GM18505 (cell line): ENCODE measurements at regions not wholly inside any gene's neighbourhood (a gene's known extent, or its start where the extent isn't known, plus 50 kb on each side); places are given as distances from the start of the nearest gene placed in this dataset.
A peak's percentile ranks its signal among the peaks of the same experiment; 100 is the strongest.
"Not testable (repeated sequence)": the region's sequence is repeated elsewhere in the genome, so short reads cannot be mapped to it uniquely, and the experiment has no call there.

Experiments used
- ATAC-seq: cut with Tn5 transposase; IDR thresholded peaks from one replicate; pipeline ENCODE4 v1.9.1; 2021; ENCODE audit not compliant: unreplicated experiment
- POLR2A ChIP-seq: IDR thresholded peaks from 4 replicates; pipeline ENCODE4 v1.6.1; 2011; ENCODE audit warnings: borderline replicate concordance; ENCODE audit not compliant: insufficient read depth, insufficient read length; ENCODE audit errors: extremely low read depth

DNA sequence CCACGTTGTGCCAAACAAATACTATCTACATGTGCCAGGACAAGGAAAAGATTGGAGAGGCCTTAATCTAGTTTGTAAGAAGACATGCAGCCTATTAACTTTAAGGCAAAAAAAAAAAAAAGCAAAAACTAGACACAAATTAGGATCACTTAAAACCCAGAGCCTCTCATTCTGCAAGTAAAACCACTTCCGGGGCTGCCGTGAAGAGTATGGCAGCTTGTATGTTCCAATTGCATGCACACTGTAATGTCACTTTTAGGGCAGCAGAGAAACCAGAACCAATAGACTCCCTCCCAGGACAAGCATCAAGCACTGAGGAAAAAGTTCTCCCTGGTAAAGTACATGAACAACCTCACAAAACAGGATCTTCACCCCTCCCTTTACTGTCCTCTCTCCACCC is 70.6 kb downstream of the RSL24D1 start:
- no peak for ATAC-seq
- no peak for TF ChIP-seq POLR2A

DNA sequence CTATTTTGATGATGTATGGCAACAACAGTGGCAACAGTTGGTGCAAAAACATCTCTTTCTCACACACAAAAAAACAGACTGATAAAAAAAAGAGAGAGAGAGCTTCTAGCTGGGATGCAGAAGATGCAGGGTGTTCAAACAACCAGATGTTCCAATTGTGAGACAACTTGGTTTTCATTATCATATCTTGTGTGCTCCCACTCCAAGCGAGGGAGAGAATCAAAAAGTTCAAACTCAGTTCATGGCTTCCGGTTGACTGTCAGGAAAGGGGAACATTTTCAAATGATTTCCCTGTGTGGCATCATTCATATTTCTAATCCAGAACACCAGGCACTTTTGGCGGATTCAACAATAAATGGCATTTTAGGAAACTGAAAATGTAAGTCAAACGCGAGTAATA is 72.1 kb downstream of the RSL24D1 start:
- no peak for ATAC-seq
- no peak for TF ChIP-seq POLR2A

DNA sequence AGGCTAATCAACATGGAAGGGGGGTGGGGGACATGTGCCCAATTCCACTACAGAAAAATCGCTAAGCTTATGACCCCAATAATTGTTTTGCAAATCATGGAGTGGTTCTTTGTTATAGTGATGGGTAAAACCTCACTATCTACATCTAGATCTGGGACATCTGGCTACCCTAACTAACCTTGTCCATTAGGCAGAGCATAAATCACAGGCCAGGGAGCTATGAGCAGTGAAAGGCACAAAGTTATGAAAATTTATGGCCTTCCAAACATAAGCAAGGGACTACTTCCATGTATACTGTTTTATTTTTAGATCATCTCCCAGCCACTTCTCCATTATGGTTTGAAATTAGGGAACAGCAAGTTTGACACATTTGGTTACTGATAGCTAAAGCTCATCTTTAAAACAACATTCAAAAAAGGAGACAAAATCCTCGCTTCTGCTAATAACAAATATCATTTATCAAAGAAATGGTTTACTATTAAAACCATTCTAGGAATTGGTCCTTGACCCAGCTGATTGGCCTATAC is 78.3 kb downstream of the RSL24D1 start:
- TF ChIP-seq POLR2A, result no peak
- ATAC-seq, result no peak

DNA sequence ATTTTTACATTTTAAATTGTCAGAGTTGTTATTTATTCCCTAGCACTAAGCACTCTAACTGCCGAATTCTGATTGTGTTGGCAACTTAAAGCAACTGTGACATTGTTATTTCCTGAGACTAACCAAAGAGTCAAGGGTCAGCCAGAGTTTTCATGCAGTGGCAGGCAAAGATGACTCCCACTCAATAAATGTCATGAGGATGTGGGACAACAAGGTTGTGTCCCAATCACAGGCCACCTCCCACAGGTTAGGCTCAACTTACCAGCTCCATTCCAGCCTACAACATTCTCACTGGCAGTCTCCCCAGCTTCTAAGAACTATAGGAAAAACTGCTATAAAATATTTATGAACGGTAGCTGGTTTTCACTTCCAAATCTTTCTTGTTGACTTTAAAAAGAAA is 80.1 kb downstream of the RSL24D1 start:
- no peak for TF ChIP-seq POLR2A

DNA sequence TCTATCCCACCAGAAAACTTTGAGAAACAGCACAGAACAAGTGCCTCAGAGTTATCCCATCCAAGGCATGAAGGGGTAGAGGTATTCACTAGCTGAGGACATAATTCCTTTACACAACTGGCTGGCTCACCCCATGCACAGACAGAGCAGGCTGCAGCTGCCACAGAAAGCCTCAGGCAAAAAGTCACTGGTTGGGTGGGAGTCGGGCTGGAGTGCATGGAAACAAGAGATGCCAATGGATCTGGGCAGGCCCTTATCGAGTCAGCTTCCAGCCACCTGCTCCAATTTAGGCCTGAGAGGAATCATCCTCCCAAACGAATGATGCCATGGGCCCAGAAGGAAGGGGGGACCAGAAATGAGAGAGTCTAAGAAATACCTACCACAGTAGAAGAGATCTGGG is 83.0 kb downstream of the RSL24D1 start:
- no peak for ATAC-seq
- TF ChIP-seq POLR2A, result no peak

More for the DNA sequence above, 80.1 kb downstream of the RSL24D1 start:
- no peak for ATAC-seq

DNA sequence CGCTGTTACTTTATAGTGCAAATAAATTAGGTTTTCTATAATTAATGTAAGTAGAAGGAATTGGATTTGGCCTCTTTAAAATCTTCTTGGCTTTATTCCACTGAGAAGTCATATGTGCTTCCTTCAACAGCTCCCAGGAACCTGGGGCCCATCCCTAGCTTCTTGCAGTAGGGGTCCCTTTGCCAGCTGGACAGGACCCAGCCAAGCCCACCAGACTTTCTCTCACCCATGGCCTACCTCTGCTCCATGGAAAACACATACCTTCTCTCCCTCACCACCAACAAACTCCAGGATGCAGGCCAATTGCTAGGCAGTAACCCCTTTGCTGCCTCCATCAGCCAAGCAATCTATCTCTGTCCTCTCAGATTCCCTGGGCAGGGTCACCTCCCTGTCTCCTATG is 84.0 kb downstream of the RSL24D1 start:
- no peak for ATAC-seq

DNA sequence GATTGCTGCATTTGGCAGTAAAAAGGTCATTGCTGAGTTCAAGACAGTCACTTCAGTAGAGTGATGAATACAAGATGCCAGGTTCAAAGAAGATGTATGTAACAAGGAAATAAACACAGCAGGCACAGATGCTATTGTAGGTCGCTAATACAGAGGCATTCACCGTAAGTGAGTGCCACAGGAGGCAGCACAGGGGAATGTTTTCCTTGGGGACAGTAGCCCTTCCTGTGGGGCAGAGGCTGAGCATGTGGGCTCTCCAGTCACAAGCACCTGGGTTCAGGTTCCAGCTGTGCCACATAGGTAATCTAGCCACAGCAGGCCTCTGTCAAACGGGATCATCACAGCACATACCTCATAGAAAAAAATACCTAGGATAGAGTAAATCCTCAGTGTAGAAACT is 86.3 kb downstream of the RSL24D1 start:
- ATAC-seq, result no peak
- no peak for TF ChIP-seq POLR2A

More for the DNA sequence above, 84.0 kb downstream of the RSL24D1 start:
- TF ChIP-seq POLR2A, result no peak

DNA sequence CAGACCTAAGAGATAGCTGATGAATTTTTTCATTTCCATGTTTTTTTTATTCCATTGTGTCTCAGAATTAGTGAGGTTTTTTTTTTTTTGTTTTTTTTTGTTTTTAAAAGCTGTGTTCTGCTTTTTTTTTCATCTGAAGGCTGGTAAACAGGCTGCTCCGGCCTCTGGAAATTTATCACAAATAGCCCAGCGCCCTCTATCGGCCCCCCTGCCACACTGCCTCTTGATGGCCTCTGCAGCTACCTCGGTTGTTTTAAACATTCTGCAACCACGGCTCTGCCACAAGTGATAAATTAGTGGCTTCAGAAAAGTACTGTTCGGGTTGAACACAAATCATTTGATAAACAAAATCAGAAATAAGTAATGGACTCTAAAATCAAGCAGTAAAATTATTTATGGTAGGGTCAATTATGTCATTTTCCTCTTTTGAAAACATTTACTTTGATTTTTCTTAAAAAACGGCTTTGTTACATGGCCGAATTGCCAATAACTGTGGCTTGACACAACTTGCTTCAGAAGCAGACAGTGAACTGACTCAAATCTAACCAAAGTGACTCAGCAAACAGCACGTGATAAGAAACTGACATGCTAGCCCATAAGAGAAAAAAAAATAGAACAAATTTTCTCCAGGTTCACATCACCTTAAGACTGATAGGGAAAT is 87.8 kb downstream of the RSL24D1 start:
- no peak for TF ChIP-seq POLR2A
- ATAC-seq, result peak; percentile 76

DNA sequence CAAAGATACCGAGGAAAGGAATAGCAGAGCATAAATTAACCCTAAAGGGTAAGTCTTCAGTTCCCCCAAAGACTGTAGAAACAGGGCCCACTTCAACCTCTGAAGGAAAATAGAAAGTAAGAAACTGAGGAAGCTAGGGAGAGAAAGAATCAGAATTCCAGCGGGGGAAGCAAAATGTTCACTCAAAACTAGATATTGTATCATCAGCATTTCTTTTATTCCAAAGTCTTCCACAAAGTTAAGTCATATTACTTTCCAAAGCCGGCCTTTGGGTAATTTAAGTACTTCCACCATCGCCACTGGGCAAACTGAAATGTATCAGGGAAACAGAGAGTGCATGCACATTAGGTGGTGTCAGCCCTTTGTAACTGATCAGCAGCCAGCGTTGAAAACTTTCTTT is 88.3 kb downstream of the RSL24D1 start:
- no peak for TF ChIP-seq POLR2A
- ATAC-seq, result no peak

DNA sequence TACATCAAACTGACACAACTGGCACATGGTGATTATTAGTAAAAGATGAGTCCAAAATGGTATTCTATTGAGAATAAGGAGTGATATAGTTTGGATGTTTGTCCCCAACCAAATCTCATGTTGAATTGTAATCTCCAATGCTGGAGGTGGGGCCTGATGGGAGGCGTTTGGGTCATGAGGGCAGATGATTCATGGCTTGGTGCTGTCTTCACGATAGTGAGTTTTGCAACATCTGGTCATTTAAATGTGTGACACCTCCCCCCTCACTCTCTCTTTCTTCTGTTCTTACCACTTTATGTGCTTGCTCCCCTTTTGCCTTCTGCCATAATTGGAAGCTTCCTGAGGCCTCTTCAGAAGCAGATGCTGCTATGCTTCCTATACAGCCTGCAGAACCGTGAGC is 90.6 kb downstream of the RSL24D1 start:
- no peak for ATAC-seq
- TF ChIP-seq POLR2A, result no peak

DNA sequence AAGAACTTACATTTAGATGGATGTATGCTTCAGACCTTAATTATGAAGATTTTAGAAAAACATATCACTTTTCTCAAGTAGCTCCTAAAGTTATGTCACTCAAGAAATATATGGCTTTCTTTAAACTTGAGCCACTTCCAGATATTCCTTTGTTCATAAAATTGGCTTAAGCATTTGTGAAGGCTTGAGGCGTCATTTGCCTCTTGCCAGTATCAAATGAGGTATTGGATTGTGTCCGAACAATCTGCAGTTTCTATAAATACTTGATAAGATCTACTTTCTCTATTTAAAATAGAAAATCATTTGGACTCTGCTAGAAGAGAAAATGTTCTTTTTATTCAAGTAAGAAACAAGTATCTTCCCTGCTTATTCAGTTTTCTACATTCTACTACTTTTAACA is 102.6 kb downstream of the RSL24D1 start:
- no peak for TF ChIP-seq POLR2A
- ATAC-seq, result no peak

DNA sequence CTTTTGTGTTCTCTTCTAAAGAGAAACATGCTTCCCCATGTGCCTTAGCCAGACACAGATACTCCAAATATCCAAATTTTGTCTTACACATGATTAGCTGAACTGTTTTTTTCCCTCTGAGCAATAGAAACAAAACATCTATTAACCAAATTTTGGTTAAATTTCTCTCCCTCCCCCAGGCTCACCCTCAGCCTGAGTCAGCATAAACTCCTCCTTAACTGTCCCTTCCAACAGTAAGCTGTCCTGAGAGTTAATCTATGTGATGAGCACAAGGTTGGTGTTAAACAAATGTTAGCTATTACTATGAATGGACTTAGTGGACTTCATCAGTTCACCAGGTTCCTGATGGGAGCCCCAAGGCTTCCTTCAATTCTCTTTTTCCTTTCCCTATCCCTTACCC is 108.5 kb downstream of the RSL24D1 start:
- ATAC-seq, result no peak
- TF ChIP-seq POLR2A, result no peak

DNA sequence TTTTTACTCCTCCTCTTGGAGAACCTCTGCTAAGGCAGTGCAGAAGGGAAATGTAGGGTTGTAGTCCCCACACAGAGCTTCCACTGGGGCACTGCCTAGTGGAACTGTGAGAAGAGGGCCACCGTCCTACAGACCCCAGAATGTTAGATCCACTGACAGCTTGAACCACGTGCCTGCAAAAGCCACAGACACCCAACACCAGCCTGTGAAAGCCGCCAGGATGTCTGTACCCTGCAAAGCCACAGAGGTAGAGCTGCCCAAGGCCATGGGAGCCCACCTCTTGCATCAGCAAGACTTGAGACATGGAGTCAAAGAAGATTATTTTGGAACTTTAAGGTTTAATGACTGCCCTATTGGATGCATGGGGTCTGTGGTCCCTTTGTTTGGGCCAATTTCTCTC is 112.1 kb downstream of the RSL24D1 start:
- no peak for TF ChIP-seq POLR2A
- no peak for ATAC-seq

DNA sequence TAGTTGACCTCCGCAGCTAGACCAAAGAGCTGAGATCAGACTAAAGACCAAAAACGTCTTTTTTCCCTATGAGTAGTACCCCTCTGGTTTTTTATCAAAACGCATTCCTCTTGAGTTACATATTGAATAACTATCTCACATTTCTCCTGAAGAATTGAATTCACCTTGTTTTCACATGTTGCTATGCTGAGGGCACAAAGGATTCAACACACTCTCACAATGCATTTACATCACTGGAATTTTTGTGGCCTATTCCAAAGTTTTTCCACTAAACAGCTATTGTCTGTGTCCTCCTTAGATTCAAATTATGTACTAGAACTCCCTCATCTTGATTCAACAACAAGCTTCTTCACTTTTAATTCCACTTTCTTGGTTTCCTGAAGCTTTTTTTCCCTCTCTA is 112.5 kb downstream of the RSL24D1 start:
- no peak for TF ChIP-seq POLR2A
- ATAC-seq, result no peak

DNA sequence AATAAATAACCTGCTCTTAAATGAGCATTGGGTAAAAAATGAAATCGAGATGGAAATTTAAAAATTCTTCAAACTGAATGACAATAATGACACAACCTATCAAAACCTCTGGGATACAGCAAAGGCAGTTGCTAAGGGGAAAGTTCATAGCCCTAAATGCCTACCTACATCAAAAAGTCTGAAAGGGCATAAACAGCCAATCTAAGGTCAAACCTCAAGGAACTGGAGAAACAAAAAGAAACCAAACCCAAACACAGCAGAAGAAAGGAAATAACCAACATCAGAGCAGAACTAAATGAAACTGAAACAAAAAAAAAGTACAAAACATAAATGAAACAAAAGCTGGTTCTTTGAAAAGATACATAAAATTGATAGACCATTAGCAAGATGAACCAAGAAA is 119.7 kb downstream of the RSL24D1 start:
- ATAC-seq, result not testable (repeated sequence)
